ENCODE measurements at regions not wholly inside any gene's neighbourhood (a gene's known extent, or its start where the extent isn't known, plus 50 kb on each side); places are given as distances from the start of the nearest gene placed in this dataset.

- FAIRE-seq (no peak), DNase-seq (ENCODE audit: low read depth in 1 of 2, low spot score in 2 of 2) (no peak)
- H2BK12ac ChIP-seq (ENCODE audit: low read depth, low read length), result peak overlapping the region; percentile 62; the same call in 1 of the 2 replicates
- no peak overlapping the region for H2BK120ac ChIP-seq (replicated peaks; ENCODE audit: low read depth, low read length)
- no peak overlapping the region for H3K18ac ChIP-seq (ENCODE audit: extremely low read depth, low read length)
- no peak overlapping the region for H3K23ac ChIP-seq (ENCODE audit: insufficient read length)
- no peak overlapping the region for H2AK5ac ChIP-seq (ENCODE audit: low read depth, low read length)
- H2BK5ac ChIP-seq (ENCODE audit: low read depth, low read length), result no peak overlapping the region
- H3K9me3 ChIP-seq (ENCODE audit: insufficient read depth in 2 of 2, low read depth in 1 of 2, low read length in 1 of 2), result no peaks in the 10 kb centered on the region
- H4K20me1 ChIP-seq (replicated peaks in 1 of 2; ENCODE audit: control insufficient read depth in 1 of 2, insufficient read depth in 2 of 2, low read length in 2 of 2), result no peaks in the 10 kb centered on the region
- H3K36me3 ChIP-seq (ENCODE audit: control insufficient read depth in 2 of 4, insufficient read depth in 4 of 4, low read length in 3 of 4), result 0 out of 8 replicates have a peak, but pooled peaks cover 0 to 2% (median 0%) of the 10 kb centered on the region in 4 experiments
- CTCF ChIA-PET (ENCODE audit: partially characterized antibody), result no interaction called here
- no peak overlapping the region for H3K4me2 ChIP-seq (ENCODE audit: insufficient read depth in 1 of 2, low read depth in 2 of 2, low read length in 2 of 2)
- peak overlapping the region; percentile 19 for H4K91ac ChIP-seq (replicated peaks; ENCODE audit: insufficient read length, low read length)
- no peak overlapping the region for H4K8ac ChIP-seq (ENCODE audit: extremely low read depth, insufficient read depth, low read length)
- peaks cover 0 to 5% (median 0%) of the 10 kb centered on the region in 4 experiments; a peak in 3 of 7 replicates for H3K4me1 ChIP-seq (replicated peaks in 1 of 4; ENCODE audit: control insufficient read depth in 3 of 4, insufficient read depth in 4 of 4, low read length in 3 of 4)
- H3K79me2 ChIP-seq (ENCODE audit: control insufficient read depth in 1 of 2, insufficient read depth in 2 of 2, low read length in 2 of 2), result no peaks in the 10 kb centered on the region
- H4K5ac ChIP-seq (ENCODE audit: insufficient read length, low read depth, low read length), result no peak overlapping the region
- H2BK15ac ChIP-seq (ENCODE audit: low read length), result no peak overlapping the region
- TF ChIP-seq NANOG (IDR thresholded peaks at IDR 0.05; ENCODE audit: insufficient read depth, low read depth, low read length, poor library complexity, severe bottlenecking), result no peak
- TF ChIP-seq CEBPB (IDR thresholded peaks at IDR 0.05; ENCODE audit: low read depth, low read length), result 0 out of 2 replicates have a peak, but pooled peaks have one; percentile 35
- no peaks in the 10 kb centered on the region for H3K79me1 ChIP-seq (ENCODE audit: low read depth, low read length)
- H3K14ac ChIP-seq (ENCODE audit: insufficient read length), result no peak overlapping the region
- no peak overlapping the region for H3K9ac ChIP-seq (replicated peaks in 1 of 4; ENCODE audit: extremely low read depth in 1 of 4, low read depth in 3 of 4, low read length in 3 of 4)
- POLR2A ChIA-PET (ENCODE audit: partially characterized antibody), result no interaction called here
- no peak overlapping the region for H3K4ac ChIP-seq (replicated peaks; ENCODE audit: insufficient read length, low read depth, low read length)
- WGBS, 2 experiments (ENCODE audit: extremely low coverage in 1 of 2, insufficient coverage in 1 of 2, insufficient read length in 1 of 2, insufficient replicate concordance in 2 of 2, low coverage in 1 of 2, low lambda C conversion rate in 2 of 2, missing lambda C conversion rate in 1 of 2), result 93% methylated on average over 2 of the region's 2 CpGs; no CpG with 5 or more reads in 1 of the 2 experiments
- no peak overlapping the region for H3K27ac ChIP-seq (ENCODE audit: low read depth, low read length)
- no peak overlapping the region for H2BK20ac ChIP-seq (ENCODE audit: low read length)
- H3K4me3 ChIP-seq (ENCODE audit: extremely low read depth in 1 of 4, insufficient read depth in 2 of 4, low read depth in 3 of 4, low read length in 4 of 4), result no peak overlapping the region
- H3K56ac ChIP-seq (replicated peaks; ENCODE audit: insufficient read length, low read depth, low read length), result no peak overlapping the region
- peak overlapping the region; percentile 86; the same call in 1 of the 2 replicates for H2AFZ ChIP-seq (ENCODE audit: low read length)
- no peaks in the 10 kb centered on the region for H3K23me2 ChIP-seq (ENCODE audit: low read depth, low read length)
- H3K27me3 ChIP-seq (replicated peaks in 1 of 4; ENCODE audit: control insufficient read depth in 3 of 4, extremely low read depth in 1 of 4, insufficient read depth in 3 of 4, low read length in 3 of 4), result no peaks in the 10 kb centered on the region
Observed at GRCh38 chr2:117232305-117232704, 582.2 kb upstream of the DDX18 start.
